Memory B cell (primary cell): ENCODE measurements at regions not wholly inside any gene's neighbourhood (a gene's known extent, or its start where the extent isn't known, plus 50 kb on each side); places are given as distances from the start of the nearest gene placed in this dataset.
"Not testable (repeated sequence)": the region's sequence is repeated elsewhere in the genome, so short reads cannot be mapped to it uniquely, and the experiment has no call there.

Source experiments
- ATAC-seq: fragments of 150-1000 bp; cut with Tn5 transposase; 2 replicates; pipeline ENCODE4 v1.10.0; 2021; ENCODE audit warnings: low read depth, mild to moderate bottlenecking, moderate library complexity
- DNase-seq, 2 donors: peaks; one replicate each; pipeline ENCODE4 v3.0.0; 2022; ENCODE audit warnings: low spot score in 2 of 2
- H3K27ac Mint-ChIP-seq: one replicate; pipeline ENCODE4 v1.8.0; 2022; ENCODE audit warnings: mild to moderate bottlenecking, moderate library complexity, mixed read lengths
- H3K27me3 Mint-ChIP-seq: one replicate; pipeline ENCODE4 v1.8.0; 2022; ENCODE audit warnings: mixed read lengths
- H3K36me3 Mint-ChIP-seq: one replicate; pipeline ENCODE4 v1.8.0; 2022; ENCODE audit warnings: mild to moderate bottlenecking, mixed read lengths
- H3K4me1 Mint-ChIP-seq: one replicate; pipeline ENCODE4 v1.8.0; 2022; ENCODE audit warnings: mixed read lengths
- H3K4me3 Mint-ChIP-seq: one replicate; pipeline ENCODE4 v1.8.0; 2022; ENCODE audit warnings: mild to moderate bottlenecking, moderate library complexity, mixed read lengths
- H3K9me3 Mint-ChIP-seq: one replicate; pipeline ENCODE4 v1.8.0; 2022; ENCODE audit warnings: mixed read lengths

DNA sequence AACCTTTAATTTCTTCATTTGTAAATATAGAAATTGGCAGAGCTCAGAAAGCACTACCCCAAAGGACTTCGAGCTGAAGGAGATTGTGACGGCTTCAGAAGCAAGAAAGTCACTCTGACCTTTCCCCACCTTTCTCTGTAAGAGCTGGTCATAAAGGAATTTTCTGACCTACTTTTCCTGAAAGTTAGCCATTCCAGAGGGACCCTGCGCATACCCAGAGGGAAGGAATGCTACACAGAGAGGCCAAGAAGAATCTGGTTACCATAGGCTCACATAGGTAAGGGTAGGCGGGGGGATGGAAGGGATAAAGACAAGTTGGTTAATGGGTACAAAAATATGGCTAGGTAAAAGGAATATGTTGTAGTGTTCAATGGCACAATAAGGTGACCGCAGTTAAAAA, 1080.3 kb downstream of the ZPLD1 start:
- DNase-seq, result no peak
- no peaks in the 10 kb centered on the region for H3K4me1 Mint-ChIP-seq
- no peak for ATAC-seq
- H3K36me3 Mint-ChIP-seq, result no peaks in the 10 kb centered on the region
- H3K4me3 Mint-ChIP-seq, result no peak overlapping the region
- no peaks in the 10 kb centered on the region for H3K27me3 Mint-ChIP-seq
- H3K9me3 Mint-ChIP-seq, result peaks cover 6% of the 10 kb centered on the region
- no peak overlapping the region for H3K27ac Mint-ChIP-seq

DNA sequence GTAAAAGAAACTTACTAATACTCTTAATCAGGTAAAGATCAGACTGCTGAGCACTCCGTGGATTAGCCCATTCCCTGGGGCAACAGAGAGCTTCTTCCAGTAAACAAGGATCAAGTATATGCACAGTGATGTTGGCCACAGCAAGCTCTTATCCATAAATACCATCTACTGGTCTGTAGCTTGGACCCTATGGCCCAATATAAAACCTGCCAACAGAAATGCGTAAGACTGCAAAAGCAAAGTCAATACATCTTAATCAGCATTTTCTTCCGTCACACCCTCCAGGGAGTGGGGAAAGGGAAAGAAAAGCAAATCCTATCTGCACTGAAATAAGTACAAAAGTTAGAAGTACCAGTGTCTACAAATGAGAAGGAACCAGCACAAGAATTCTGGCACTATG, 1082.1 kb downstream of the ZPLD1 start:
- Mint-ChIP-seq H3K9me3 (peaks cover 9% of the 10 kb centered on the region), H3K36me3 (no peaks in the 10 kb centered on the region), H3K27ac (no peak overlapping the region), H3K4me1 (no peaks in the 10 kb centered on the region), H3K27me3 (no peaks in the 10 kb centered on the region), H3K4me3 (no peak overlapping the region)
- DNase-seq (no peak), ATAC-seq (no peak)

- ATAC-seq, H3K36me3 Mint-ChIP-seq, H3K9me3 Mint-ChIP-seq, H3K4me1 Mint-ChIP-seq, H3K4me3 Mint-ChIP-seq, H3K27me3 Mint-ChIP-seq, DNase-seq, H3K27ac Mint-ChIP-seq: not testable (repeated sequence)
Measured at GRCh38 chr3:103531327-103531726, 1096.5 kb downstream of the ZPLD1 start.

- H3K36me3 Mint-ChIP-seq, result no peaks in the 10 kb centered on the region
- no peak for DNase-seq
- no peak for ATAC-seq
Measured at GRCh38 chr3:103532986-103533385, 1098.2 kb downstream of the ZPLD1 start.

DNA sequence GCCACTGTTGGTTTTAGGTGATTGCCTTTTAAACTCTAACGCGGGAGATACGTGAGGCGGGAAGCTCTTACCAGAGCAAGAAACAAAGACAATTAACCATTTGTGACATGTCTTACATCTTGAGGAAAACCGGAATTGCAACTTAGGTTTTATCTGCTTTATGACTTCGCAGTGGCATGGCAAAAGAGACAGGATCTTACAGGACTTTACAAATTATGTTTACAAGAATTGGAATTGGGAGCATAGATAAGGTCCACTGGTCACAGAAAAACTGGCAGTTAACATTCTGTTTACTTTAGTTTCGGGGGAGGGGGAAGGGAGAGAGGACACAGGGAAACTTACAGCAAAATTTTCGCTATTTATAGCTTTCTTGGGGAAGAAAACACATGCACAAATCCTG, 1119.6 kb downstream of the ZPLD1 start:
- no peaks in the 10 kb centered on the region for H3K9me3 Mint-ChIP-seq
- H3K4me1 Mint-ChIP-seq, result no peaks in the 10 kb centered on the region
- no peak overlapping the region for H3K27ac Mint-ChIP-seq
- no peak overlapping the region for H3K4me3 Mint-ChIP-seq
- no peak for ATAC-seq
- DNase-seq, result no peak
- no peaks in the 10 kb centered on the region for H3K36me3 Mint-ChIP-seq
- no peaks in the 10 kb centered on the region for H3K27me3 Mint-ChIP-seq

More at GRCh38 chr3:103532986-103533385, 1098.2 kb downstream of the ZPLD1 start:
- Mint-ChIP-seq H3K27me3 (no peaks in the 10 kb centered on the region), H3K27ac (no peak overlapping the region), H3K9me3 (peaks cover 1% of the 10 kb centered on the region), H3K4me1 (no peaks in the 10 kb centered on the region), H3K4me3 (no peak overlapping the region)

DNA sequence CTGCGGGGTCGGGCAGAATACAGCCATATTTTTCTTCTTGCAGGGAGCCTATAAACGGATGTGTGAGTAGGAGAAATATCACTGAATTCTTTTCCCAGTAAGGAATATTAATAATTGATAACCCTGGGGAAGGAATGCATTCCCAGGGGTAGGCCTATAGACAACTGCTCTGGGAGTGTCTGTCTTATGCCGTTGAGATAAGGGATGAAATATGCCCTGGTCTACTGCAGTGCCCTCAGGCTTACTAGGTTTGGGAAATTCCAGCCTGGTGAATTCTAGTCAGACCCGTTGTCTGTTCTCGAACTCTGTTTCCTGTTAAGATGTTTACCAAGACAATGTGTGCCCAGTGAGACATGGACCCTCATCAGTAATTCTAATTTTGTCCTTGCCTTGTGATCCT, 1129.3 kb downstream of the ZPLD1 start:
- H3K9me3 Mint-ChIP-seq, ATAC-seq, H3K4me3 Mint-ChIP-seq, DNase-seq, H3K4me1 Mint-ChIP-seq, H3K27ac Mint-ChIP-seq, H3K36me3 Mint-ChIP-seq, H3K27me3 Mint-ChIP-seq: not testable (repeated sequence)

DNA sequence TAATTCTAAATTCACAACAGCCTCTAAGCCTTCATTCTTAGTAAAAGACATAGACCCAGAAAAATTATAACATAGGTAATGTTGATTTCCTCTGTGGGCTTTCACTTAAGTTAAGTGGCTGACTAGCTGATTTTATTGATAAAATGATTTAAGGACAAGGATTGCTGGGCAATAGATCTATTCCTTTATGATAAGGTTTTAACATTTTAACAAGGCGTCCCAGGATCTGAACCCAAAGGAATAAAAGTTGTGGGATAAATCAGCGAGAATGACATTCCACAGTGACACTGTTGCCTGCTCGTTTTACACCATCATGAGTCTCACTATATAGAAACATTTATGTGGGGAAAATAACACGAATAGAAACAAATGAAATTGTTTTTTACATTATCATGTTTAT, 1151.0 kb downstream of the ZPLD1 start:
- DNase-seq (no peak), ATAC-seq (no peak)
- Mint-ChIP-seq H3K36me3 (no peaks in the 10 kb centered on the region), H3K4me3 (no peak overlapping the region), H3K27me3 (no peaks in the 10 kb centered on the region), H3K4me1 (no peaks in the 10 kb centered on the region), H3K27ac (no peak overlapping the region), H3K9me3 (peaks cover 2% of the 10 kb centered on the region)

DNA sequence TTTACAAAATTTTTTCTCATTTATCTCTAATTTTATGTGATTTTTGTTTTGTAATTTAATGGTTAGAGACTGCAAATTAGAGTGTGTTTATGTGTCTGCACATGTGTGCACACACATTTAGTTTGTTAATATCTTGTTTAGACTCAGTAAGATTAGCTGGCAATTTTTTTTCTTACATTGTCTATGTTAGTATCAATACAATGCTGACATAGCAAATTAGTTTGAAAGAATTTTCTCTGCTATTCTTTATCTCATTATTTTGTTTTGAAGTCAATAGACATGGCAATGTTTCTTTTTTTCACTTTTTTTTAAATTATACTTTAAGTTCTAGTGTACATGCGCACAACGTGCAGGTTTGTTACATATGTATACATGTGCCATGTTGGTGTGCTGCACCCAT, 1155.0 kb downstream of the ZPLD1 start:
- Mint-ChIP-seq H3K9me3 (peaks cover 2% of the 10 kb centered on the region), H3K36me3 (no peaks in the 10 kb centered on the region), H3K27ac (no peak overlapping the region), H3K4me1 (no peaks in the 10 kb centered on the region), H3K27me3 (no peaks in the 10 kb centered on the region), H3K4me3 (no peak overlapping the region)
- no peak for ATAC-seq
- no peak for DNase-seq

- Mint-ChIP-seq H3K4me3 (no peak overlapping the region), H3K27me3 (no peaks in the 10 kb centered on the region), H3K4me1 (no peaks in the 10 kb centered on the region), H3K36me3 (no peaks in the 10 kb centered on the region), H3K27ac (no peak overlapping the region), H3K9me3 (no peaks in the 10 kb centered on the region)
- ATAC-seq (no peak), DNase-seq (no peak)
Measured at GRCh38 chr3:103600844-103601243, 1166.0 kb downstream of the ZPLD1 start.

- H3K27ac Mint-ChIP-seq, result no peak overlapping the region
- H3K9me3 Mint-ChIP-seq, result no peaks in the 10 kb centered on the region
- no peak overlapping the region for H3K4me3 Mint-ChIP-seq
- DNase-seq (no peak), ATAC-seq (no peak)
- H3K4me1 Mint-ChIP-seq, result no peaks in the 10 kb centered on the region
- no peaks in the 10 kb centered on the region for H3K36me3 Mint-ChIP-seq
- H3K27me3 Mint-ChIP-seq, result no peaks in the 10 kb centered on the region
Measured at GRCh38 chr3:103601666-103602065, 1166.9 kb downstream of the ZPLD1 start.

GRCh38 chr3:103609472-103609871, 1174.7 kb downstream of the ZPLD1 start:
- ATAC-seq (no peak), DNase-seq (no peak)
- no peak overlapping the region for H3K4me3 Mint-ChIP-seq
- no peaks in the 10 kb centered on the region for H3K36me3 Mint-ChIP-seq
- peaks cover 2% of the 10 kb centered on the region for H3K9me3 Mint-ChIP-seq
- no peak overlapping the region for H3K27ac Mint-ChIP-seq
- H3K4me1 Mint-ChIP-seq, result no peaks in the 10 kb centered on the region
- H3K27me3 Mint-ChIP-seq, result no peaks in the 10 kb centered on the region

GRCh38 chr3:103613397-103614156, 1178.8 kb downstream of the ZPLD1 start:
- Mint-ChIP-seq H3K36me3 (no peaks in the 10 kb centered on the region), H3K4me3 (no peak overlapping the region), H3K27ac (no peak overlapping the region), H3K4me1 (no peaks in the 10 kb centered on the region), H3K9me3 (no peaks in the 10 kb centered on the region), H3K27me3 (no peaks in the 10 kb centered on the region)
- ATAC-seq, result no peak
- no peak for DNase-seq

GRCh38 chr3:103614719-103615118, 1179.9 kb downstream of the ZPLD1 start:
- no peaks in the 10 kb centered on the region for H3K27me3 Mint-ChIP-seq
- H3K27ac Mint-ChIP-seq, result no peak overlapping the region
- DNase-seq, result no peak
- H3K4me3 Mint-ChIP-seq, result no peak overlapping the region
- H3K36me3 Mint-ChIP-seq, result no peaks in the 10 kb centered on the region
- H3K4me1 Mint-ChIP-seq, result no peaks in the 10 kb centered on the region
- ATAC-seq, result no peak
- H3K9me3 Mint-ChIP-seq, result no peaks in the 10 kb centered on the region

DNA sequence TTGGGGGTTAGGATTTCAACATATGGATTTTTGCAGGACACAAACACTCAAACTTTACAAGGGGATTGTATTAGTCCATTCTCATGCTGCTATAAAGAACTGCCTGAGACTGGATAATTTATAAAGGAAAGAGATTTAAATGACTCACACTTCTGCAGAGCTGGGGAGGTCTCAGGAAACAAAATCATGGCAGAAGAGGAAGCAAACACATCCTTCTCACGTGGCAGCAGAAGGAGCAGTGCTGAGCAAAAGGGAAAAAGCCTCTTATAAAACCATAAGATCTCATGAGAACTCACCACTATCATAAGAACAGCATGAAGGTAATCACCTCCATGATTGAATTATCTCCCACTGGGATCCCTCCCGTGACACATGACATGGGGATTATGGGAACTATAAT, 1183.1 kb downstream of the ZPLD1 start:
- Mint-ChIP-seq H3K4me1 (no peaks in the 10 kb centered on the region), H3K4me3 (no peak overlapping the region), H3K27me3 (no peaks in the 10 kb centered on the region), H3K9me3 (no peaks in the 10 kb centered on the region), H3K27ac (no peak overlapping the region), H3K36me3 (no peaks in the 10 kb centered on the region)
- no peak for DNase-seq
- no peak for ATAC-seq

DNA sequence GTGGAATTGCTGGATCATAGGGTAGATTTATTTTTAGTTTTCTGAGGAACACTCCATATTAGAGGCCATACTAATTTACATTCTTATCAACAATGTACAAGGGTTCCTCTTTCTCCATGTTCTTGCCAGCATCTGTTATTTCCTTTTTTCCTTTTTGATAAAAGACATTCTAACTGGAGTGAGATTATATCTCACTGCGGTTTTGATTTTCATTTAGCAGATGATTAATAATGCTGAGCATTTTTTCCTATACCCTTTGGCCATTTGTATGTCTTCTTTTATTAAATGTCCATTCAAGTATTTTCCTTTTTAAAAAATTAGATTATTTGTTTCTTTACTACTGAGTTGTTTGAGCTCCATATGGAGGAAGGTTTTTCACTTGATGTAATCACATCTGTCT, 1189.5 kb downstream of the ZPLD1 start:
- no peaks in the 10 kb centered on the region for H3K4me1 Mint-ChIP-seq
- no peak overlapping the region for H3K27ac Mint-ChIP-seq
- H3K9me3 Mint-ChIP-seq, result peaks cover 6% of the 10 kb centered on the region

More for the DNA sequence above, 1189.5 kb downstream of the ZPLD1 start:
- ATAC-seq, result no peak
- H3K4me3 Mint-ChIP-seq, result no peak overlapping the region
- H3K27me3 Mint-ChIP-seq, result no peaks in the 10 kb centered on the region
- H3K36me3 Mint-ChIP-seq, result no peaks in the 10 kb centered on the region
- no peak for DNase-seq
